HEK293 (cell line): ENCODE measurements at regions not wholly inside any gene's neighbourhood (a gene's known extent, or its start where the extent isn't known, plus 50 kb on each side); places are given as distances from the start of the nearest gene placed in this dataset.

Source experiments
- CTCF ChIA-PET: fragments of 350-600 bp; formaldehyde crosslinking; extraction: SDS; loops from one replicate; lab custom pipeline; 2021; ENCODE audit warnings: antibody characterized with exemption; lab: Yijun Ruan, JAX
- POLR2A ChIA-PET: fragments of 300-600 bp; formaldehyde crosslinking; extraction: SDS; loops from one replicate; lab custom pipeline; 2020; ENCODE audit warnings: antibody characterized with exemption, inconsistent platforms; lab: Yijun Ruan, JAX
- H3K27ac ChIP-seq: fragments of 200-500 bp; sonication (Bioruptor generic); 2 replicates; pipeline ENCODE4 v1.5.1; 2014; ENCODE audit warnings: low read depth, low read length, control low read depth, inconsistent platforms; ENCODE audit errors: extremely low read depth
- H3K36me3 ChIP-seq, 2 experiments: fragments of 200-500 bp in 1 of 2; sonication (Bioruptor generic) in 1 of 2; 1 replicate in 1 of 2; 2 replicates in 1 of 2; pipeline ENCODE4 v1.5.1; 2014 to 2017; ENCODE audit warnings: inconsistent platforms in 2 of 2, low read length in 2 of 2; ENCODE audit not compliant: control insufficient read depth in 2 of 2, insufficient read depth in 1 of 2
- H3K4me1 ChIP-seq: fragments of 200-500 bp; sonication (Bioruptor generic); 2 replicates; pipeline ENCODE4 v1.5.1; 2014; ENCODE audit warnings: mild to moderate bottlenecking, low read length, inconsistent platforms; ENCODE audit not compliant: control insufficient read depth, insufficient read depth
- H3K4me3 ChIP-seq: 2 replicates; pipeline ENCODE4 v1.5.1; 2011; ENCODE audit warnings: low read depth, mild to moderate bottlenecking, control low read depth, low read length, moderate library complexity
- H3K9me3 ChIP-seq: fragments of 200-500 bp; sonication (Bioruptor generic); 2 replicates; pipeline ENCODE4 v1.5.1; 2014; ENCODE audit warnings: low read depth, low read length, inconsistent platforms; ENCODE audit not compliant: control insufficient read depth, insufficient read depth
- GLI2 ChIP-seq: fragments of 450-650 bp; formaldehyde crosslinking; IDR thresholded peaks from 2 replicates; pipeline ENCODE4; 2017; ENCODE audit warnings: missing biosample characterization, missing genetic modification characterization, low read depth, borderline replicate concordance
- OVOL3 ChIP-seq: fragments of 450-650 bp; formaldehyde crosslinking; IDR thresholded peaks from 2 replicates; pipeline ENCODE4 v1.5.1; 2016; ENCODE audit warnings: missing biosample characterization, missing genetic modification characterization
- ZFP3 ChIP-seq: fragments of 450-650 bp; formaldehyde crosslinking; IDR thresholded peaks from 2 replicates; pipeline ENCODE4 v1.5.1; 2016; ENCODE audit warnings: low read depth, missing biosample characterization, missing genetic modification characterization
- ZIC2 ChIP-seq: fragments of 450-650 bp; formaldehyde crosslinking; IDR thresholded peaks from 2 replicates; pipeline ENCODE4 v1.5.1; 2016; ENCODE audit warnings: missing biosample characterization, missing genetic modification characterization
- ZNF10 ChIP-seq: fragments of 450-650 bp; formaldehyde crosslinking; IDR thresholded peaks from 2 replicates; pipeline ENCODE4 v1.5.1; 2017; ENCODE audit warnings: missing biosample characterization, missing genetic modification characterization
- ZNF169 ChIP-seq: fragments of 450-650 bp; formaldehyde crosslinking; IDR thresholded peaks from 2 replicates; pipeline ENCODE4 v1.5.1; 2016; ENCODE audit warnings: missing biosample characterization, missing genetic modification characterization
- ZNF404 ChIP-seq: fragments of 450-650 bp; formaldehyde crosslinking; IDR thresholded peaks from 2 replicates; pipeline ENCODE4 v1.5.1; 2017; ENCODE audit warnings: missing biosample characterization, missing genetic modification characterization
- ZNF426 ChIP-seq: fragments of 450-650 bp; formaldehyde crosslinking; IDR thresholded peaks from 2 replicates; pipeline ENCODE4 v1.5.1; 2017; ENCODE audit warnings: missing biosample characterization, missing genetic modification characterization, mild to moderate bottlenecking, inconsistent platforms, moderate library complexity
- ZNF530 ChIP-seq: fragments of 450-650 bp; formaldehyde crosslinking; IDR thresholded peaks from 2 replicates; pipeline ENCODE4 v1.5.1; 2016; ENCODE audit warnings: low read depth, missing biosample characterization, missing genetic modification characterization
- ZNF558 ChIP-seq: fragments of 450-650 bp; formaldehyde crosslinking; IDR thresholded peaks from 2 replicates; pipeline ENCODE4 v1.5.1; 2016; ENCODE audit warnings: missing biosample characterization, missing genetic modification characterization
- ZNF624 ChIP-seq: fragments of 450-650 bp; formaldehyde crosslinking; IDR thresholded peaks from 2 replicates; pipeline ENCODE4 v1.5.1; 2017; ENCODE audit warnings: missing biosample characterization, missing genetic modification characterization
- TF ChIP-seq, protein P1 (sequence below): fragments of 450-650 bp; formaldehyde crosslinking; IDR thresholded peaks from 2 replicates; pipeline ENCODE4 v1.5.1; 2016; ENCODE audit warnings: missing biosample characterization, missing genetic modification characterization
- TF ChIP-seq, protein P2 (sequence below): fragments of 450-650 bp; formaldehyde crosslinking; IDR thresholded peaks from 2 replicates; pipeline ENCODE4 v1.5.1; 2017; ENCODE audit warnings: missing biosample characterization, missing genetic modification characterization
- TF ChIP-seq, protein P3 (sequence below): fragments of 450-650 bp; formaldehyde crosslinking; IDR thresholded peaks from 2 replicates; pipeline ENCODE4 v1.5.1; 2016; ENCODE audit warnings: missing biosample characterization, missing genetic modification characterization
- TF ChIP-seq, protein P4 (sequence below): fragments of 450-650 bp; formaldehyde crosslinking; conservative IDR thresholded peaks from 2 replicates; pipeline ENCODE4 v1.5.1; 2016; ENCODE audit warnings: low read depth, missing biosample characterization, missing genetic modification characterization

DNA sequence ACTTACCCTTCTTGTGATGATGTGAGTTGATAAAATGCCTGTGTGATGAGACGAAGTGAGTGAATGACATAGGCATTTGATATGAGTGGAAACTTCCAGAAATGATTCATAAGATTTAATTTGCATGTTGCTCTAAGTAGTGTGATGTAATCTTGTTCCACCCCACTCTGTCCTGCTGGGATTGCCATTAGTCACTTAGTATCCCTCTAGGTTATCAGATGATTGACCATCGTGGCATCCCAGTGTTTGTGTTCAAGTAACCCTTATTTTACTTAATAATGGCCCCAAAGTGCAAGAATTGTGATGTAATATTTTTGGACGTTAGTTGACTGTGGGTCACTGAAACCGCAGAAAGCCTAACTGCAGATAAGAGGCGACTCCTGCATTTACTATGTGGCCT lies 214.4 kb upstream of the DIO2 start:
- TF ChIP-seq ZNF404 (tag by site-specific recombination) = no peak
- TF ChIP-seq, protein P1, sequence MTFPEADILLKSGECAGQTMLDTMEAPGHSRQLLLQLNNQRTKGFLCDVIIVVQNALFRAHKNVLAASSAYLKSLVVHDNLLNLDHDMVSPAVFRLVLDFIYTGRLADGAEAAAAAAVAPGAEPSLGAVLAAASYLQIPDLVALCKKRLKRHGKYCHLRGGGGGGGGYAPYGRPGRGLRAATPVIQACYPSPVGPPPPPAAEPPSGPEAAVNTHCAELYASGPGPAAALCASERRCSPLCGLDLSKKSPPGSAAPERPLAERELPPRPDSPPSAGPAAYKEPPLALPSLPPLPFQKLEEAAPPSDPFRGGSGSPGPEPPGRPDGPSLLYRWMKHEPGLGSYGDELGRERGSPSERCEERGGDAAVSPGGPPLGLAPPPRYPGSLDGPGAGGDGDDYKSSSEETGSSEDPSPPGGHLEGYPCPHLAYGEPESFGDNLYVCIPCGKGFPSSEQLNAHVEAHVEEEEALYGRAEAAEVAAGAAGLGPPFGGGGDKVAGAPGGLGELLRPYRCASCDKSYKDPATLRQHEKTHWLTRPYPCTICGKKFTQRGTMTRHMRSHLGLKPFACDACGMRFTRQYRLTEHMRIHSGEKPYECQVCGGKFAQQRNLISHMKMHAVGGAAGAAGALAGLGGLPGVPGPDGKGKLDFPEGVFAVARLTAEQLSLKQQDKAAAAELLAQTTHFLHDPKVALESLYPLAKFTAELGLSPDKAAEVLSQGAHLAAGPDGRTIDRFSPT (tag by site-specific recombination) = peak; percentile 54
- H3K9me3 ChIP-seq = no peaks in the 10 kb centered on the region
- ChIA-PET POLR2A (no interaction called here), CTCF (no interaction called here)
- H3K27ac ChIP-seq = no peak overlapping the region
- H3K4me3 ChIP-seq = no peak overlapping the region
- H3K4me1 ChIP-seq = no peaks in the 10 kb centered on the region
- H3K36me3 ChIP-seq = no peaks in the 10 kb centered on the region

DNA sequence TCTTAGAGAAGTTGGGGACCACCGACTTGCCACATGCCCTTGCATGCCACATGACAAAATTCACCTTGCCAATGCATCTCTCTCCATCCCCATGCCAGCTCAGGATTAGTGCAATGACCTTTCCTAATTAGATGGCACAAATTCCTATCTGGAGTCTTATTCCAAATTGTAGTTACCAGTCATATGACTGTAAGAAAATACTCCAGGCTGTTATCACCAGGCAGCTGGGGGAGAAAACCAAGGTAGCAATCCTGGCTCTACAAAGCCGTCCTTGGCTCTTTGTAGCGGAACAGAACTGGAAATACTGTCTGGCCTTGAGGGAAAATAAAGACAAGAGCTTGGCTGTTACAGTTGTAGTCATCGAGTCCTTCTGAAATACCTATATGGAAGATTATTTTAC lies 208.5 kb upstream of the DIO2 start:
- Histone ChIP-seq H3K4me3 (no peak overlapping the region), H3K4me1 (no peaks in the 10 kb centered on the region), H3K27ac (no peak overlapping the region), H3K36me3 (no peaks in the 10 kb centered on the region), H3K9me3 (no peaks in the 10 kb centered on the region)
- ChIA-PET POLR2A (no interaction called here), CTCF (no interaction called here)
- TF ChIP-seq GLI2 (tag by site-specific recombination) = no peak
- no peak for TF ChIP-seq ZNF530 (tag by site-specific recombination)
- no peak for TF ChIP-seq ZIC2 (tag by site-specific recombination)
- TF ChIP-seq ZNF10 (tag by site-specific recombination) = no peak

DNA sequence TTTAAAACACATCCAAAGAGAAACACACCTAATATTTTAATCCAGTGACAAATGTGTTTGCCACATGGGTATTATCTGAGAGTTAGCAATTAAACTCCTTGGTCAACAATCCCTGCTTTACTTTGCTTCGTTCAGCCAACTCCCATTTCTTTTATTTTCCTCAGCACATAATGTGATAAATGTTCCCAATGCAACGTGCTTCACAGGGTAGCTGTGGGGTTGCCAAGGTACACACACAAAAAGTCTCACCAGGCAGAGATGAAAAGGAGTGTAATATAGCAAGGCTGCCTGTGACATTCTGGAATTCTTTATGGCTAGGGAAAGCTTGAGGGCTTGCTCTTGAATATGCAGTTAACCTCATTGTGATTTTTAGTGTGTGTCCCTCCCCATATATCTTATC lies 208.0 kb upstream of the DIO2 start:
- ChIA-PET POLR2A (no interaction called here), CTCF (no interaction called here)
- Histone ChIP-seq H3K27ac (no peak overlapping the region), H3K9me3 (no peaks in the 10 kb centered on the region), H3K4me1 (no peaks in the 10 kb centered on the region), H3K36me3 (no peaks in the 10 kb centered on the region), H3K4me3 (no peak overlapping the region)
- TF ChIP-seq ZFP3 (no peak), ZNF169 (tag by site-specific recombination) (no peak), ZNF558 (tag by site-specific recombination) (no peak), ZNF426 (tag by site-specific recombination) (no peak), ZNF624 (tag by site-specific recombination) (no peak), OVOL3 (tag by site-specific recombination) (no peak)
- TF ChIP-seq, protein P2, sequence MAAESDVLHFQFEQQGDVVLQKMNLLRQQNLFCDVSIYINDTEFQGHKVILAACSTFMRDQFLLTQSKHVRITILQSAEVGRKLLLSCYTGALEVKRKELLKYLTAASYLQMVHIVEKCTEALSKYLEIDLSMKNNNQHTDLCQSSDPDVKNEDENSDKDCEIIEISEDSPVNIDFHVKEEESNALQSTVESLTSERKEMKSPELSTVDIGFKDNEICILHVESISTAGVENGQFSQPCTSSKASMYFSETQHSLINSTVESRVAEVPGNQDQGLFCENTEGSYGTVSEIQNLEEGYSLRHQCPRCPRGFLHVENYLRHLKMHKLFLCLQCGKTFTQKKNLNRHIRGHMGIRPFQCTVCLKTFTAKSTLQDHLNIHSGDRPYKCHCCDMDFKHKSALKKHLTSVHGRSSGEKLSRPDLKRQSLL (tag by site-specific recombination) = no peak
- TF ChIP-seq, protein P3, sequence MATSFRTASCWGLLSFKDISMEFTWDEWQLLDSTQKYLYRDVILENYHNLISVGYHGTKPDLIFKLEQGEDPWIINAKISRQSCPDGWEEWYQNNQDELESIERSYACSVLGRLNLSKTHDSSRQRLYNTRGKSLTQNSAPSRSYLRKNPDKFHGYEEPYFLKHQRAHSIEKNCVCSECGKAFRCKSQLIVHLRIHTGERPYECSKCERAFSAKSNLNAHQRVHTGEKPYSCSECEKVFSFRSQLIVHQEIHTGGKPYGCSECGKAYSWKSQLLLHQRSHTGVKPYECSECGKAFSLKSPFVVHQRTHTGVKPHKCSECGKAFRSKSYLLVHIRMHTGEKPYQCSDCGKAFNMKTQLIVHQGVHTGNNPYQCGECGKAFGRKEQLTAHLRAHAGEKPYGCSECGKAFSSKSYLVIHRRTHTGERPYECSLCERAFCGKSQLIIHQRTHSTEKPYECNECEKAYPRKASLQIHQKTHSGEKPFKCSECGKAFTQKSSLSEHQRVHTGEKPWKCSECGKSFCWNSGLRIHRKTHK (tag by site-specific recombination) = no peak
- TF ChIP-seq, protein P4, sequence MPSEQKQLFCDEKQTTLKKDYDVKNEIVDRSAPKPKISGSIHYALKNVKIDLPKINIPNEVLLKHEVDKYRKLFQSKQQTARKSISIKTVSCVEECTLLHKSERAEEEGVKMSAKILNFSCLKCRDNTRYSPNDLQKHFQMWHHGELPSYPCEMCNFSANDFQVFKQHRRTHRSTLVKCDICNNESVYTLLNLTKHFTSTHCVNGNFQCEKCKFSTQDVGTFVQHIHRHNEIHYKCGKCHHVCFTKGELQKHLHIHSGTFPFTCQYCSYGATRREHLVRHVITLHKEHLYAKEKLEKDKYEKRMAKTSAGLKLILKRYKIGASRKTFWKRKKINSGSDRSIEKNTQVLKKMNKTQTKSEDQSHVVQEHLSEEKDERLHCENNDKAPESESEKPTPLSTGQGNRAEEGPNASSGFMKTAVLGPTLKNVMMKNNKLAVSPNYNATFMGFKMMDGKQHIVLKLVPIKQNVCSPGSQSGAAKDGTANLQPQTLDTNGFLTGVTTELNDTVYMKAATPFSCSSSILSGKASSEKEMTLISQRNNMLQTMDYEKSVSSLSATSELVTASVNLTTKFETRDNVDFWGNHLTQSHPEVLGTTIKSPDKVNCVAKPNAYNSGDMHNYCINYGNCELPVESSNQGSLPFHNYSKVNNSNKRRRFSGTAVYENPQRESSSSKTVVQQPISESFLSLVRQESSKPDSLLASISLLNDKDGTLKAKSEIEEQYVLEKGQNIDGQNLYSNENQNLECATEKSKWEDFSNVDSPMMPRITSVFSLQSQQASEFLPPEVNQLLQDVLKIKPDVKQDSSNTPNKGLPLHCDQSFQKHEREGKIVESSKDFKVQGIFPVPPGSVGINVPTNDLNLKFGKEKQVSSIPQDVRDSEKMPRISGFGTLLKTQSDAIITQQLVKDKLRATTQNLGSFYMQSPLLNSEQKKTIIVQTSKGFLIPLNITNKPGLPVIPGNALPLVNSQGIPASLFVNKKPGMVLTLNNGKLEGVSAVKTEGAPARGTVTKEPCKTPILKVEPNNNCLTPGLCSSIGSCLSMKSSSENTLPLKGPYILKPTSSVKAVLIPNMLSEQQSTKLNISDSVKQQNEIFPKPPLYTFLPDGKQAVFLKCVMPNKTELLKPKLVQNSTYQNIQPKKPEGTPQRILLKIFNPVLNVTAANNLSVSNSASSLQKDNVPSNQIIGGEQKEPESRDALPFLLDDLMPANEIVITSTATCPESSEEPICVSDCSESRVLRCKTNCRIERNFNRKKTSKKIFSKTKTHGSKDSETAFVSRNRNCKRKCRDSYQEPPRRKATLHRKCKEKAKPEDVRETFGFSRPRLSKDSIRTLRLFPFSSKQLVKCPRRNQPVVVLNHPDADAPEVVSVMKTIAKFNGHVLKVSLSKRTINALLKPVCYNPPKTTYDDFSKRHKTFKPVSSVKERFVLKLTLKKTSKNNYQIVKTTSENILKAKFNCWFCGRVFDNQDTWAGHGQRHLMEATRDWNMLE = no peak
- TF ChIP-seq, all 188 proteins: peak for 0
